ENCODE measurements at regions not wholly inside any gene's neighbourhood (a gene's known extent, or its start where the extent isn't known, plus 50 kb on each side); places are given as distances from the start of the nearest gene placed in this dataset.

DNA sequence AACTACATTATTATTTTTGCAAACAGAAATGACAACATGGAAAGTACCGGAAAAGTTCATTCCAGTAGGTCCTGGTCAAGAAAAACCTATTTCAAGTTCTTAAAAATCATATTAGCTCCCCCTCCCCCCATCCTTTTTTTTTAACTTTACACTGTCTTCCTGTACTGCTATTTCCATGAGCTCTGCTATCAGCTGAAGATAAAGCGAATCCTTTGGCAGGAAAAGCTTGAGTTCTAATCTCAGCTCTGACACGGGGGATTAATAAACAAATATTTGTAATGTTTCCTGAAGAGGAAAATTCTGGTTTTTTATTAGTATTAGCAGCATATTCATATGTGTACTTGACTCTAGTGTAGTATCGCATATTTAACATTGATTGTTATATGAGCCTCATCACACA is 190.7 kb upstream of the ESRRG start:
- no peak for DNase-seq

DNA sequence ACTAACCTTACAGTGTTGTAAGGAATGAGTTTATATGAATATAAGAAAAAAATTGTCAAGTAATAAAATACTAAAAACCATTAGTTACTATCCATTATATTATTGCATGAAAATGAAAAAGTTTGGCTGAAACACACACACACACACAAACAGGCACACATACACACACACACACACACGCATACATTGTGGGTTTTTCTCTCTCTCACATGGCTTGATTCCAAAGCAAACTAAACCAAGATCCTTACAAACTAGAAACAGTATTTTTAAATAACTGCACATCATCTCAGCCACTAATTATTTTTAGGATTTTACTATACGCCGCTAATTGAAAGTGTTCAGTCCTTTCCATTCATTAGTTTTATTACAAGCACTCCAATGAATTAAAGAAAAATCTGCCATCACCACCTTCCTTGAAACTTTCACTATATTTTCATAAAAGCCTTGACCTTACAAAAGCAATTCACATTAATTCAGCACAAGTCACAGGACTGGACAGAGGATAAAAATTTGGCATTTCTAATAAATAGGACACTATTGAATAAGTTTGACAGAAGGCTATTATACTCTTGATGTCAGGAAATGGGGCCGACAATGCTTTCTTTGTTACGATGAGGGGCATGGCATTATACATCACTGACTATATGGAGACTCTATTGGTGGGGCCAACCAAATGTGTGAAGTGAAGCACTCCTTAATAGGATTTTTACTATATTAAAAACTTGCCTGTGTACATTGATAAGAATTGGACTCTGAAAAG is 187.0 kb upstream of the ESRRG start:
- no peak for DNase-seq

DNA sequence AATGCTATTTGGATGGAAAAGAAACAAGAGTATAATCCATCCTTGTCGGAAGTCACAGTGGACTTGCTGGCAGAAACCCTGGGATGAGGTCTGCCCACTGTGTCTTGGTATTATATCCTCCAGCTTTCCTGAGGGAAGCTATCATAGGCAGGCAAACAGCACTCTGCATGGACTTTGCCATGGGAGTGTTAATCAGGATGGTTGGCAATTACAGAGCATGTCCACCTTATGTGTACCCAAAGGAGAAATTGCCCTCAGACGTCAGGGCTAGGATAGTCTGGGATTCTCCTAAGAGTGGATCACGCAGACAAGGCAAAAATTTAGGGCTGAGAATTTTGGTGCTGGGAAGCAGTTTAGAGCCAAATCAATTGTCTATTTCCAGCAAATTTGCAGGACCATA is 184.9 kb upstream of the ESRRG start:
- no peak for DNase-seq

DNA sequence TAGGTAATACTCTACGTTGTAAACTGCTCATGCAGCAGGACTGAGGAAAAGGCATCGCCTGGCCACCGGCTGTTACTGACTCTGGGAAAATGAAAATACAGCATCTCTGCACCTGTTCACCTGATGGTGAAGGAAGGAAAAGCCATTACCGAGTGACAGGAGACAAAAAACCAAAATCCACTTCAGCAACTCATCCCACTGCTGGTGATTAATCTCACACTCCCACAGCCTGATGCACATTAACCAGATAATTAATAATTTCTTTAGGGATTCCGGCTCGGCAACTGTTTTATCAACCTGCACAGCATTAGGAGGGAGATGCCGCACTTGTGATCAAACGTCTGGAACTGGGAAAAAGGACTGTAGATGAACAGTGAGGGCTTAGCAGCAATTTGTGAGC is 183.9 kb upstream of the ESRRG start:
- DNase-seq = no peak

DNA sequence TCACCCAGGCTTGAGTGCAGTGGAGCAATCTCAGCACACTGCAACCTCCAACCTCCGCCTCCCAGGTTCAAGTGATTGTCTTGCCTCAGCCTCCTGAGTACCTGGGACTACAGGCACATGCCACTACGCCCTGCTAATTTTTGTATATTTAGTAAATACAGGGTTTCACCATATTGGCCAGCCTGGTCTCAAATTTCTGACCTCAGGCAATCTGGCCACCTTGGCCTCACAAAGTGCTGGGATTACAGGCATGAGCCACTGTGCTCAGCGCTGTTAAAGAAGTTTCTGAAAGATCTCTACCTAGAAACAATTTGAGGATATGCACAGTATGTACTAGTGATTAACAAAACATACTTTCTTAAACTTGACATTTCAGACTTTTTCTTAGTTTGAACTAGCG is 182.6 kb upstream of the ESRRG start:
- no peak for DNase-seq

DNA sequence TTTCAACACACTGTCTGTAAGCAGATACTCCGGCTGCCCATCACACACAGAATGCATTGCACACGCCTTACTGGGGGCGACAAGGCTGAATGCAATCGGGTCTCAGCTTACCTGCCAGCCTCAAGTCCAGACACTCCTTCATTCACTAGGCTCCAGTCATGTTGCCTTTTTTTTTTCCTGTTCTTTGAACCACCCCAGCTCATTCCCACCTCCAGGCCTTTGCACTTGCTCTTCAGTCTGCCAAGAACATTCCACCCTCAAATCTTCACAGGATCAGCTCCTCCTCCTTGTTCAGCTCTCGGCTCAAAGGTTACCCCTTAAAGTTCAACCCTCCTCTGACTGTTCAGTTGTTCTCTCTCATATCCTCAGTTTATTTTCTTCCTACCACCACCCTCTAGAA is 181.9 kb upstream of the ESRRG start:
- no peak for DNase-seq

DNA sequence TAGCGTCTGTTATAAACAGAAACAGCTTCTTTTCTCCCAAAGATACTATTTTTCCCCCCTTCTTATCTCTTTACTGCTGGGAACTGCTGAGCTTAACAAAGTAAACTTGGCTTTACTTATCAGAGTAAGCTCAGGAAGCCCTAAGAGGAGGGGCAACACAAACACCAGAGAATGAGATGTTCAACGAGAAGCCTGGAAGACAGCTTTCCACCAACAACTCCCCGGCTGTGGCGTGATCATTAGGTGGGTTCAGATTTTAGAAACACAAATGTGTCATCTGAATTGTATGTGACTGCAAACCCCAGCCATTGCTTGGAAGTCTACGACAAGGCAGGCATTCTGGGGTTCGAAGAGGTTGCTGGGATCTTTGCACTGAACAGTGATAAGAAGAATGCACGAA is 181.2 kb upstream of the ESRRG start:
- no peak for DNase-seq

DNA sequence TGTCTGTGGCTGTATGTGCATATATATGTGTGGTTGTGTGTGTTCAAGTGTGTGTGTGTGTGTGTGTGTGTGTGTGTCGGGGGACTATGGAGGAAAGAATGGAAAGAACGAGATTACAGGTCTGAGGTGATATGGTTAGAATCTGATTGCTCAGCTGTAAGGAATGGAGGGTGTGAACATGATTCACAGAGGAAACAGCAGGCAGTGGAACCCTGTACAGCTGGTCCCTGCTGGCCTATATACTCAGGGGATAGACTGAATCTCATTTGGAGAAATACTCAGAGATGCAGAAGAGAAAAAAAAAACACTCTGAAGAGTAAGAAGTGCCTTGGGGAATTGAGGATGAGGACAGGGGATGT is 180.1 kb upstream of the ESRRG start:
- DNase-seq = no peak

DNA sequence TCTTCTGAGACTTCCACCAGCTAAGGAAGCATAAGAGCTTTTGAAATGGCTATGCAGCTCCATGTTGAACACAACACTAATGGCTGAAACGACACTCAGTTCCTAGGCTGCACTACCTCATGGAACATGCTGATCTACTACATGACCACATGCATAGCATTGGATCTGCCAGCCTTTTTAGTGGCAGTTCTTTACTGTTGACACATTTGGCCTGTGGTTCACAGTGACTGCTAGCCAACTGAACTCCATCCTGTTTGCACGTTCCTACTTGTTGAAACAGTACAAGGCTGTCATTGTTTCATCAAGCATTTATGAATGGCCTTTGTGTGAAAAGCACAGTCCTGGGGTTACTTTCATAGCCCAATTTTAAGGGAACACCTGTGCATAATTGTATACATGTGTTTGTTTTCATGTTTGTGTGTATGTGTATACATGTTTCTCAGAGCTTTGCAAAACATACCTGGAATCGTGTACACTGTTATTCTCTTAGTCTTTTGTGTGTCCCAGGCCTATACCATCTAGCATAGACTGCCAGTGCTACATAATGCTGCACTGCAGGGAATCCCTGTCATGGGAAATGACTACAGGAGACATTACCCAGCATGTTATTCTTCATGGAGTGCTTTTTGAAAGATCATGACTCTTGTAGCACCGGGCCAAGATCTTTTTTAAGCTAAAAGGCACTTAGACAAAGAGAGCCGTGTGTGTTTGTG is 179.6 kb upstream of the ESRRG start:
- no peak for DNase-seq

DNA sequence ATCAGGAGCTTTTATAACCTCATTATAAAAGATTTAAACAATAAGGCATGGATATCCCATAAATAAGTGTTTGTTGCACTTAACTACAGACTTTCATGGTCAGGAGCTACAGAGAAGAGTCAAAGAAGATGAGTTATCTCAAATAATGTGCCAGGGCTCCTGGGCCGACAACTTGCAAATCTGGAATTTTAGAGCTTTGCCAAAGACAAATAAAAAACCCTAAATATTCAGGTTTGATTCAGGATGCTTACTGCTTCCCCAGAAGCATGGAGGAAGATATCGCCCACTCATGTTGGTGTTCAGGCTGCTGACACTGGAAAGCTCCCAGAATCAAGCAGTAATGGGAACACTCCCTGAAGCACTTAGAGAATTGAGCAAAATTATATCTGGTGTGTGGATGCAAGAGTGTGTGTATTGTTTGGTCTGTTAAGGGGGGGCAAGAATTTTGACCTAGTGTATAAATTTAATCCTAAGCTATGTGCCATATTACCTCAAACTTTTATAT is 176.9 kb upstream of the ESRRG start:
- DNase-seq = no peak

DNA sequence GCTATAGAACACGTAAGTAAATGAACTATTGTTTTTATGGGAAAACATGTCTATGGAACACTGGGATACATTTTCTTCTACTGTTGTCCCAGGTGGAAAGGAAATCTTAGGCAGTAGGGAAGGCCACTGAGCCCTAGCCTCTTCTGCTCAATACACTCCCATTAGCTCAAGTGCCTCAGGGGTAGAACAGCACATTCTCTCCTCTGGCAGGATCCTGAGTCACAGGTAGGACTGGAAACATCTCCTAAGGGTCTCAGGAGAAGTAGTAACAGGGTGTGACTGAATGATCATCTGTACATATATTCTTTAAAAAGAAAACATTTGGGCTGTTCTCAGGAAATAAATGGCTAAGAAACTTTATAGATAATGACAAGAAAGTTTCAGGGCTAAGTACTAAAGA is 175.6 kb upstream of the ESRRG start:
- no peak for DNase-seq

DNA sequence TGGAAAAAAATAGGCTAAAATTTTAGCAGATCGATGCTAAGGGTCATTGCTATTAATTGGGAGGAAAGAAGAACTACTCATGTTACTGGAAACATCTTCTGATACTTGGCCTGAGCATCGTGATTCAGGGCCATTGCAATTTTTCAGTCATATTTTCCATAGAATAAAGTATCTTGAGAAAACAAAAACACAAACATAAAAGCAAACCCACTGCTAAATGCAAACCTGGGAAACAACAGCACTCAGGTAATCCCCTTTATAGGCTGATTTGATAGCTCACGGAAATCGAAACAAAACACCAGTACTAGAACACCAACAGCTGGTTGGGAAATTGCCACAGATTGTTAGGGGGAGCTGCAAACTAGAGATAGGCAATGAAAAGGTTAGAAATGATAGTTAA is 172.9 kb upstream of the ESRRG start:
- DNase-seq = no peak

DNA sequence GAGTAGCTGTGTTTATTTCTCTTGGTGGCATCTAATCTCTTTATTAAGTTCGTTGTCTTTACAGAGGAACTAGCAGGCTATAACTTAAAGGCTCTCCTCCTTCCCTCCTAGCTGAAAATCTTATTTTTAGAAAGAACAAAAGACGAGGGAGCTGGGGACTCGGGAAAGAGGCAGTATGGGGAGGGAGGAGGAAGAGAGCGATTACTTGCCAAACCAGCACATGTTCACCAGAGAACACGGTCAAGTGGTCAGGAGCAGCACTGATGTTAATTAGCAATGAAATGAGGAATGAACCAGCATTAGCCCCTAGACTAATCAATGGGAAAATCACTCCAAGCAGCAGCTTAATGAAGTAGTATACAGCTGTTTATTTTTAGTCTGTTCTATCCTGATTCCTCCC is 171.3 kb upstream of the ESRRG start:
- DNase-seq = no peak

DNA sequence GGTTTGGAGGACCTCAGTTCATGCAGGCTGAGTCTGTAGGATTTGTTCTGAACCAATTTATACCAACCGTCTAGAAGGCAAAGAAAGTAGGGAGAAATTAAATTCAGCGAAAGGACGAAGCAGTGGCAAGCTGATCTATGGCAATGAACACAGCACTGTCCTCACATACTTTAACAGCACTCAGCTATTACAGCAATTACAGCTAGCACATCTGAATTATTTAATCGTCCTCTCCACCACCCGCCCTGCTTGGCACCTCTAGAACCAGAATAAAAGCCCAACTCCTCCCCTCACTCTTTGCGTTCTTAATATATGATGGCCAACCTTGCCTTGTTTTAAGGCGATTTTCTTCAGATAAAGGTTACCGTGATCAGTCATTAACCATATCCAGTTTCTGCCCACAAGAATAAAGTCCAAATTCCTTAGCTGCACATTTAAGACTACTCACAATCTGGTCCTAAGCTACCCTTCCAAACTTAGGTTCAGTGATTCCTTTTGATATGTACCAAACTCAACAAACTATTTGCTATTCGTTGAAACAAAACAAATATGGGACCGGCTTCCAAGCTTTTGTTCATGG is 169.4 kb upstream of the ESRRG start:
- DNase-seq = no peak

DNA sequence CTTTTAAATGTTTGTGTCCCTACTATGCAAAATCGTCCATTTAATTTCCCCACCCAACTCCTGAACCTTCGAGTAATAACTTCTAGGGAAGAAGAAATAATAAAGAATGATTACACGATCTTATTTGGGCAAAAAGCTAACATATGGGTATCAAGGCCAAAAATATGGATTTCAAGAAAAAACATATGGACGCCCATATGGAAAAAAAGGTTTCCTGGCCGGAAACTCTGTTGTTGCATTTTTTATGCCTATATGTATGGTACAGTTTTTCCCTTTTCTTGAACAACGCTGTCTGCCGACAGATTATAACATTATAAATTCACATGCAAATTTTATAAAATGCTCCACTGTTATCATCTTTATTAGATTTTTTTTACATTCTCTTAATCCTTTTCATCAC is 167.6 kb upstream of the ESRRG start:
- DNase-seq = no peak

DNA sequence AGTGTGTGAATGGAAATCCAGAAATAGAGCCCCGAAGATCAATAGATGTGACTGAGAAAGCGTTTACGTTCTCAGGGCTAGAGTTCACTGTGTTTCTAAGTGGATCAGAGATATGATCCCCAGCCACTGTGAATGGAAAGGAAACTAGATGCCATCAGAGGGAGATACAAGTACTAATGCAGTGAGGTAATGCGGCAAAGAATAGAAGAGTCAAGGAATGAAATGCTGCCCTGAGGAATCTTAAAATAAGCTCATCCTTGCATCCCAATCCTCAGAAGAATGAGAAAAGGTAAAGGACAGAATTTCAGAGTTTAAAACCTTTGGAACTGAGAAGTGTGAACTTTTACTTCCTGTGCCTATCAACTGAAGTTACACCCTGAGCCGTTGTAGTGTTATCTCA is 165.5 kb upstream of the ESRRG start:
- no peak for DNase-seq

DNA sequence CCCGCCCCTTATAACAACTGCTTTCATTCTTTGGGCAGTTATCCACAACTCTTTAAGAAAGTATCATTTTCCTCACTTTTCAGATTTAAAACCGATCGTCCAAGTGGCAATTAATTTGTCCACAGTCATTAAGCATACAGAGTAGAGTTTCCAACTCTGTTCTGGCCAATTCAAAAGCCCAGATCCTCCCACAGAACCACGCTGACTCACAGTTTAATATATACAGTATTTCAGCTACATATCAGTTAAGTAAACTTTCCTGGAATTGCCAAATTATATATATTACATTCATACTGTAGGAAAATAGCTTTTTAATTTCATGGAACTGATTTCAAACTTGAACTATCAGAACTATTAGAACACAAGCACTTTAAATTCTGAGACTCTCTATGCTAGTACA is 163.8 kb upstream of the ESRRG start:
- DNase-seq = no peak

DNA sequence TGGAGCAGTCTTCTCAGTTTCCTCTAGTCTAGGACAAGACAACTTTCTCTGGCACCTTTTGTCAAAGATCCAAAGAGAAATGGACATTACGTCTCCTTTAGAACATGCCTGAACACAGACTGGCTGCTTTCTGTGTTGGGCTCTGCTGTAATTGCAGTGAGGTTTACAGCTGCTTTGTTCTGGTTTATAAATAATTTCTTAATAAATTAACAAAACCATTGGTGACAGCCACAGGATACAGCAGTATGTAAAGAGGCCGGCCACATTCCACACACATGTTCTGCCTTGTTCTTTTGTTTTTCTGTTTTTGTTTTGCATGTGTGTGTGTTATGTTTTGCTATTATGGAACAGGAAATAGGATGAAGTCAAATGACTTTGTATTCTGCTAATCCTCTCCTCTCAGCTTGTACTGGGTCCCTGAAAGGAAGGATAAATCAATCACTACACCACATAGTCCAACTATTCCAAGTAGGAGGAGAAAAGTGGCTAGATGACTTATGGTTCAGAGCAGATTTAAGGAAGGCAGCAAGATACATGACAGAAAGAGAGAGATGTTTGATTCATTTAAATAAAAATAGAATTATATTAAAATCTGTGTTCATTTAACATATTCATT is 161.5 kb upstream of the ESRRG start:
- no peak for DNase-seq

DNA sequence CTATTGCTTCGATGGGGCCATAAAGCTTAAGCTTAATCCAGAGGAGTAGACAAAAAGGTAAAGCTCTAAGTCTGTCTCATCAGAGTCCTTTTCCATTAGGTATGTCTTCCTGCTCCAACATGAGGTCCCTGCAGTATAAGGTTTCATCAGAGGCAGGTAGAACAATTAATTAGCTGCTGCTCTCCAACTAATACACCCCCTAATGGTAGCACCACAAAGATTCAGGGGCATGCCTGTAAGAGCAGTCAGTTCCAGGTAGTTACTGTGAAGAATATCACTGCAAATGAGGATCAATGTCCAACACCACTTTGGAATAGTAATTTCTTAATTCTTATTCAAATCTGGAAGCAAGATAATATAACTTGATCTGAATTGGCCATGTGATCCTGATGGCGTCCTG is 160.3 kb upstream of the ESRRG start:
- no peak for DNase-seq

DNA sequence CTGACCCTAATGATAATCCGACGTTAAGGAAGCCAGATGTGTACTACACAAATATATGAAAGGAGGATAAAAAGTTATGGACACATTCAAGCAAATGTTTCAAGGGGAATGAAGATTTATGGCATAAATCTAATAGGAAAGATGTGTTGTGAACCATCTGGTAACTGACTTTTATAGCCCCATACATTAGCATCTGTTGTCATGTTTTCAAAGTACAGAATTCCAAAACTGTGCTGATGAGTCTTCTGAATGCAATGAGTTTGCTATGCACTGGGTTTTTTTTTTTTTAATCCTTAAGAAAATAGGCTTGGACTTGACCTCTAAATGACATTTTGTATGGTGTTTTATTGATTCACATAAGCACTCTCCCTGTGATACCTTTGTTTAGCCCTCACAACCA is 158.5 kb upstream of the ESRRG start:
- no peak for DNase-seq

DNA sequence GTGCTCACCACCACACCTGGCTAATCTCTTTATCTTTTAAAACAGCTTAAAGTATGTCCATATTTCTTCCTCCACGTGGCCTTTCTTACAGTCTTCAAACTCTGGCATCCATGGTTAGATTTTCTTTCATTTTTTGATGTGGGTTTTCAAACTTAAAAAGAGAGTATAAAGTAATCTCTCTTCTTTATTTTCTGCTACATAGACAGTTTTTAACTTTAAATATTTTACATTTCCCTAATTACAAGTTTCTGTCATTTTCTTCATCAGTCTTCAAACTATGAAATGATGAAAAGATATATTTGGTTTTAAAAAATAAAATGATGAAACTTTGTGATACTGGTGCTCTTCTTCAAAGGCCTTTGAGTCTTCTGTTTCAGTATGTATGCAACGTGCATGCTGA is 143.5 kb upstream of the ESRRG start:
- no peak for DNase-seq

DNA sequence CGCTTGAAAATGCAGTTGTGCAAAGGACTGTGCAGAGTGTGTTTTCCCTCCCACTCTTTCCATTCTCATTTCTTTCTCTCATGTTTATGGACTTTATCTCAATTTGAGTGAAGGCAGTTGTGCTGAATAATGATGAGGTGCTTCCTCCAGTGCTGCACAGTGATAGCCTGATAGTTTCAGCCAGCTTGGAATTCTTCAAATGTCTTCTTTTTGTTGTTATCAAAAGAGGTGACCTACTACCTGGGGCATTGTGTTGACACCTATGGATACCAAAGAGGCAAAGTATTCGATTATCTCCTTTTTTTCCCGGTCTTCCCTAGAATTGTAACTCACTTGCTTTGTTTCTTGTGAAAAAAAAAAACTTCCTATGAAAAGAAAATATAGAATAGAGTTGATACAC is 132.6 kb upstream of the ESRRG start:
- DNase-seq = no peak

DNA sequence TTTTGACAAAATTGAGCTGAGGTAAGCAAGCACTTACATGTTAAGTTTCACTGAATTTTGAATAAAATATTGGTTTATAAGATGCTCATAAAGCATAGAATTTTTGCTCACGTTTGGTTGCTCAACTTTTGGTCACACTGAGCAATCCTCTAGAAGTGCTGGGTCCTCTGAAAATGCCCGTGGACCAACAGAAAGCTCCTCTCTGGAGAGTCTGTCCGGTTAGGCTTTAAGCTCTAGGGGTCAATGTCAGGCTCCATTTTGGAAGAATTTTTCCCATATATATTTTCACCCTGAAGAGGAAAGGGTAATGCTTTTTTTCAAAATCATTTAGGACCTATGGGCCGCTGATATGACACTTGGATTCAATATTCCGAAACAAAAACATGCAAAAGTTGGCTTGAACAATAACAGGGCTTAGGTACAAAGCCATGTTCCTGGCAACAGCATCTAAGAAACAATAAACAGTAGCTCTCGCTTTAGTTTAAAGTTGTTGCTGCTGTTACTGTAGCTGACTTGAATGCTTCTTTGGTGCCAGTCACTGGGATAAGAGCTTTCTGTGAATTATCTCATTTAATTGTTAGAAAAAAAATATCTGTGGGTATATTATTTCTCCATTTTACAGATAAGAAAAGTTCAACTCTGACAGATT is 131.7 kb upstream of the ESRRG start:
- no peak for DNase-seq

All from dermis blood vessel endothelial cell (primary cell).